ENCODE measurements at regions not wholly inside any gene's neighbourhood (a gene's known extent, or its start where the extent isn't known, plus 50 kb on each side); places are given as distances from the start of the nearest gene placed in this dataset.

GRCh38 chr7:42471573-42472174 is 234.7 kb upstream of the GLI3 start:
- no peak overlapping the region for H3K9ac ChIP-seq (ENCODE audit: extremely low read depth, insufficient read length, low read length)
- Mint-ChIP-seq H3K4me3 (no peak overlapping the region), H3K27me3 (ENCODE audit: low read depth) (no peaks in the 10 kb centered on the region), H3K36me3 (ENCODE audit: insufficient read depth in 1 of 3, low read depth in 3 of 3) (no peaks in the 10 kb centered on the region), H3K9me3 (peaks cover 0 to 3% of the 10 kb centered on the region in 2 experiments; a peak in 2 of 5 replicates), H3K4me1 (no peaks in the 10 kb centered on the region), H3K27ac (no peak overlapping the region)
- H4K91ac ChIP-seq (ENCODE audit: insufficient read length, low read depth, low read length): no peak overlapping the region
- H3K4ac ChIP-seq (ENCODE audit: low read depth, low read length): no peak overlapping the region
- no peaks in the 10 kb centered on the region for H3K9me3 ChIP-seq (ENCODE audit: control insufficient read depth, low read depth, low read length)
- no peaks in the 10 kb centered on the region for H3K27me3 ChIP-seq (ENCODE audit: insufficient read depth, low read length)
- H3K4me2 ChIP-seq (ENCODE audit: insufficient read depth, insufficient read length, low read length): no peak overlapping the region
- no peak overlapping the region for H3K27ac ChIP-seq (ENCODE audit: insufficient read length, low read depth, low read length)
- no peaks in the 10 kb centered on the region for H3K23me2 ChIP-seq (ENCODE audit: insufficient read length, low read depth, low read length, poor library complexity, severe bottlenecking)
- no peak overlapping the region for H2BK12ac ChIP-seq (ENCODE audit: insufficient read length, low read depth, low read length)
- WGBS (ENCODE audit: extremely low coverage, insufficient read length, low lambda C conversion rate): 100% methylated on average over 1 of the region's 3 CpGs
- no peak overlapping the region for H3K23ac ChIP-seq (ENCODE audit: insufficient read length, low read depth, low read length)
- no peak overlapping the region for H3T11ph ChIP-seq (ENCODE audit: low read length)
- DNase-seq: no peak
- no peak overlapping the region for H3K18ac ChIP-seq (ENCODE audit: insufficient read length, low read depth, low read length)
- no peak overlapping the region for H2BK20ac ChIP-seq (ENCODE audit: low read depth, low read length, poor library complexity, severe bottlenecking)
- H2AK5ac ChIP-seq (ENCODE audit: insufficient read length, low read length): no peak overlapping the region
- H4K20me1 ChIP-seq (ENCODE audit: control insufficient read depth, insufficient read depth, insufficient read length): no peaks in the 10 kb centered on the region
- no peak overlapping the region for H4K5ac ChIP-seq (ENCODE audit: insufficient read length, low read depth, low read length)
- H4K8ac ChIP-seq (replicated peaks; ENCODE audit: insufficient read length, low read depth, low read length): no peak overlapping the region
- H3K4me1 ChIP-seq (ENCODE audit: insufficient read depth, low read length): no peaks in the 10 kb centered on the region
- H2AFZ ChIP-seq (ENCODE audit: low read length): no peak overlapping the region
- H3K56ac ChIP-seq (ENCODE audit: insufficient read length, low read depth, low read length): no peak overlapping the region
- no peak overlapping the region for H2BK120ac ChIP-seq (ENCODE audit: low read depth, low read length, poor library complexity, severe bottlenecking)
- no peak overlapping the region for H2BK15ac ChIP-seq (ENCODE audit: low read depth, low read length)
- no peaks in the 10 kb centered on the region for H3K79me1 ChIP-seq (ENCODE audit: insufficient read depth, low read depth, low read length, poor library complexity, severe bottlenecking)
- H3K14ac ChIP-seq (ENCODE audit: insufficient read depth, low read length): no peak overlapping the region
- TF ChIP-seq, protein P1, sequence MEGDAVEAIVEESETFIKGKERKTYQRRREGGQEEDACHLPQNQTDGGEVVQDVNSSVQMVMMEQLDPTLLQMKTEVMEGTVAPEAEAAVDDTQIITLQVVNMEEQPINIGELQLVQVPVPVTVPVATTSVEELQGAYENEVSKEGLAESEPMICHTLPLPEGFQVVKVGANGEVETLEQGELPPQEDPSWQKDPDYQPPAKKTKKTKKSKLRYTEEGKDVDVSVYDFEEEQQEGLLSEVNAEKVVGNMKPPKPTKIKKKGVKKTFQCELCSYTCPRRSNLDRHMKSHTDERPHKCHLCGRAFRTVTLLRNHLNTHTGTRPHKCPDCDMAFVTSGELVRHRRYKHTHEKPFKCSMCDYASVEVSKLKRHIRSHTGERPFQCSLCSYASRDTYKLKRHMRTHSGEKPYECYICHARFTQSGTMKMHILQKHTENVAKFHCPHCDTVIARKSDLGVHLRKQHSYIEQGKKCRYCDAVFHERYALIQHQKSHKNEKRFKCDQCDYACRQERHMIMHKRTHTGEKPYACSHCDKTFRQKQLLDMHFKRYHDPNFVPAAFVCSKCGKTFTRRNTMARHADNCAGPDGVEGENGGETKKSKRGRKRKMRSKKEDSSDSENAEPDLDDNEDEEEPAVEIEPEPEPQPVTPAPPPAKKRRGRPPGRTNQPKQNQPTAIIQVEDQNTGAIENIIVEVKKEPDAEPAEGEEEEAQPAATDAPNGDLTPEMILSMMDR (conservative IDR thresholded peaks at IDR 0.05): no peak
- no peak overlapping the region for H2BK5ac ChIP-seq (ENCODE audit: insufficient read length, low read length)
- no peaks in the 10 kb centered on the region for H3K79me2 ChIP-seq (ENCODE audit: insufficient read depth, low read length)
